C1 segment of cervical spinal cord (tissue), 14 donors: ENCODE measurements at regions not wholly inside any gene's neighbourhood (a gene's known extent, or its start where the extent isn't known, plus 50 kb on each side); places are given as distances from the start of the nearest gene placed in this dataset.
"Not testable (repeated sequence)": the region's sequence is repeated elsewhere in the genome, so short reads cannot be mapped to it uniquely, and the experiment has no call there.

Experiments used
- DNase-seq, 14 donors: peaks; one replicate each; lab custom pipeline; 2025; lab: John Stamatoyannopoulos, UW

DNA sequence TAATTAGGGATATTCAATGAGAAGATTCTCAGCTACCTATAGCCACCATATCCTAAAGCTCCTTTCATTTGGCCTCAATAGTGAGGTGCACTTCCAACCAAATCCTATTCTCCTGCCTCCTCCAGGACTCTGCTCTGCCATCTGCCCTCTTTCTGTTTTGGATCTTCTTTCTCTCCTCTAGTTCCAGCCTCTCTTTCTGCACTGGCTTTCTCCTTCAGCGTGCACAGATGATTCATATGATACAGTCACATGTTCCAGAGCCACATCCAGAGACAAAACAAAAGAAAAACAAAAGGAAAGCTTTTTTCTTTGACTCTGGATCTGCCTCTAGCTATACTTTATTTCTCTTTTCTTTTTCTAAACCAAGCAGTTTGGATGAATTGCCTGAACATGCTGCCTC, 531.9 kb upstream of the MAN1A1 start:
- DNase-seq = peak in 1 of 14 donors; percentile 5

DNA sequence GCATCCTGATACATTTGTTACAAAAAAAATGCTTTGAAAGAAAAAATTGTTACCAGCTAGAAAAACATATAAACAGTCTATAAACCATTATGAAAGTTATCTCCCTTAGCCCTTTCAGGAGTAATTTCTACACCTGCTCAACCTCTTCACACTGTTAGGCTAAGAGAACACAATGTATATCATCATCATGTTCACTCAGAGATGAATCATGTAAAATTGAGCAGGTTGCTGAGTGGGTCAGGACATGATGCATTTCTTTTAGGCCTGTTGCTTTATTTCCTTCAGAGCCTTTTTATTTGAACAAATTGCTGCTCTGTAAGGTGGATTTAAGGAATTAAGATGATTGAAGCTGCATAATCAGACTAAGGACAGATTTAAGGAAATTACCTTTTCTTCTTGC, 531.3 kb upstream of the MAN1A1 start:
- DNase-seq = no peak

DNA sequence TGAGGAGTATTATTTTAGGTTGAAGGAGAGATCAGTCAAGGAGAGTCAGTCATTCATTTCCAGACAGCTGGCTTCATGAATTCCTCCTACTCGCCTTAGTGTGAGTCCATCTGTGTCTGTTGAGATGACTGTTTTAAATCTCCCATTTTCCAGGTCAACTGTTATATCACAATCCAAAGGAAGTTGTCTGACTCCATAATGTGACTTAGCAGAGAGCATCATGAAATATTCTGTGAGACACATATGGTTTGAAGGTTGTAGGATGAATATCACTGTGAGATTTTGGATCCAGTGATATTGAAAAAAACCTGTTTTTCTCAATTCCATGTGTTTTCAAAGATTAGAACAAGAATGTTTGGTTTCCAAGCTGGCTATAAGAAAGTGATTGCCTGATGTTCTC, 530.2 kb upstream of the MAN1A1 start:
- DNase-seq = no peak

DNA sequence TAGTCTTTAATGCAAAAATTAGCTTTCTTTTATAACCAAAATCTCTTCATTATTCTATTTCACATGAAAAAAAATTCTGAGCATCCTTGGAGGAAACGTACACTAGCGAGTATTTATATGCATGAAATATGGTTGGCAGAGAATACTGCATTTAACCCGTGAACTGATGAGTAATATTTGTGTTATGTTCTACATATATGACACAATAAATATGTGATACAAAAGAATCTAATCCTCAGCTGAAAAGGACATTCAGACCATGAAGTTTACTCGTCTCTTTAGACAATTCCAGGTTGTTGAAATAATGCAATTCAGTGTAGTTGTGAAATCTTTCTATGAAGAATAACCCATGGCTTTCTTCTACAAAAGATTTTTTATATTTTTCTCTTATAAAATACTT, 524.8 kb upstream of the MAN1A1 start:
- no peak for DNase-seq

DNA sequence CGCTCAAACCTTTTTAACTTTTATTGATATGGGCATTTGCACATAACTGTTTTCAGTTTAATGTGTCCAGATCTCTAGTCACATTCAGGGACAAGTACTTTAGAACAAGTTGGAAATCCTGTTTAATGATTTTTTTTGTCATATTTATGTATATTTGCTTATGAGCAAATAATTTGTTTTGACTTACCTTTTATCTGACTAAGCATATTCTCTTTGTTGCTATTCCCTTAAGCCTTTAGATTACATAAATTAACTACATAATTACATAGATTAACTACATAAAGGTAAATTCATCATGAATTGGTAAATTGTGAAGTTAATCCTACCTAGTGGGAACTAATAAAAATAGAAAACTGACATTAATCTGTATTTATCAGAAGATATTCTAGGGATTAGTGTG, 523.5 kb upstream of the MAN1A1 start:
- DNase-seq = no peak

DNA sequence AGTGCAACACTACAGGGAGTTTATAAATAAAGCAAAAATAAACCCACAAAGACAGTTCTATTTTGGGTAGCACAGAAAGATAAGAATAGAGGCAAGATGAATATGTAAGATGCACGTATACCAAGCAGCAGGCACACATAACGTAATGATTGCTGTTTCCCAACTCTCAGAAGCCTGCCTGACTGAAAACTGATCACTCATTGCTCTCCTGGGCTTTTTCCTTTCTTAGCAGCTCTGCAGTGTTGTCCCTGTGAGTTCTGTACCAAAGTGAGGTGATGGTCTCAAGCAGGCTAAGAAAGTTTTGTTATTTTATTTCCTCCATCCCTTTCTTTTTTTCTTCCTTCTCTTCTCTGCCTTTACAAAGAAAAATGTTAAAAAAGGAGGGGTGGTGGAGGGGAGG, 522.0 kb upstream of the MAN1A1 start:
- DNase-seq = no peak

DNA sequence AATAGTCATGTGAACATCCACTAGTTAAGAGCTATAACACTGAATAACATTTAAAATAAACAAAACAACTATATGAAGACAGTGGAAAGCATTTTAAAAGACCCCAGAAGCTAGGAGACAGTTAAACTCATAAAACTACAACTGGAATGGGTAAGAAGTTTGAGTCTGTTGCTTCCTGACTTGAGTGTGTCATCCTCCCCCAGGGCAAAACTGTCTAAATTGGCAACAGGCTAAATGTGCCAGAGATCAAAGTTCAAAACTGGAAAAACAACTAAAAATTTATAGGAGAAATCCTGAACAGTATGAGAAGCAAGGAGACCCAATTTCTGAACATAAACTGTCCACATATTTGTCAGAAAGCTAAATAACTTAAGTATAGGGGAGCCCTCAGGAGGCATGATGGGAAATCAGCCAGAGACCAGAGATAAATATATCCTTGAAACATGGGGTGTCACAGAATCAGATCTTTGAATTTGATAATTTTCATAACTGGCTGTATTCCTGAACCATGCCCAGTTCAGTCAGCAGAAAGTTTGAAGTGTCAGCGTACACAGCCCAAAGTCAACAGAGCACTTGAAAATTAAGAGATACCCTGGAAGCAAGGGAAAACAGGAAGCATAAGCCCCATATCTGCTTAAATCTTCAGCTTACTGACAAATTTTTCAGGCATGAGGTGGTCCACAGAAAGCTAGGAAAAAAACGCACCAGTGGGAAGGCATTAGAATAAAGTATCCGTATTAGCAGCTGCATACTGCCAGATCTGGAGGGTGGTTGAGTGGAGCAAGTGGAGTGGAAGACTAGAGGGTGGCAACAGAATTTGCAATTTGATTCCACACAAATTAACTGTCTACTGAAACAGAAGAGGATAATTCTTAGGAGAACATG, 516.1 kb upstream of the MAN1A1 start:
- DNase-seq = no peak

DNA sequence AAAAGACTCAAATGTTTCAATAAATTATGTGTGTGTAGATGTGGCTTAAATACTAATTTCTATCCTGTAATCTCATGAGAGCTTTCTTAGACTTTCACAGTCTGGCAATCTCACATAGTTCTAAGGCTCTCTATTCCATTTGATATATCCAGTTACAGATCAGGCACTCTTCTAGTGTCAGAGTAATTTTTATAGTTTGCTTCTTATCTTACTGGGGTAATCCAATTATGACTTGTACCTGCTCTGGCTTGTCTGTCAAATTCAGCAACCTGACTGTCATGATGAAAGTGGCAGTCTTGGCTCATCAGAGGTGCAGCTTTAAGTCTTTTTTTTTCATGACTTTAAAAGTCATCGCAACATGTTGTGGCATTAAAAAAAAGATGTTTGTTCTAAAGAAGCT, 513.2 kb upstream of the MAN1A1 start:
- DNase-seq = no peak

DNA sequence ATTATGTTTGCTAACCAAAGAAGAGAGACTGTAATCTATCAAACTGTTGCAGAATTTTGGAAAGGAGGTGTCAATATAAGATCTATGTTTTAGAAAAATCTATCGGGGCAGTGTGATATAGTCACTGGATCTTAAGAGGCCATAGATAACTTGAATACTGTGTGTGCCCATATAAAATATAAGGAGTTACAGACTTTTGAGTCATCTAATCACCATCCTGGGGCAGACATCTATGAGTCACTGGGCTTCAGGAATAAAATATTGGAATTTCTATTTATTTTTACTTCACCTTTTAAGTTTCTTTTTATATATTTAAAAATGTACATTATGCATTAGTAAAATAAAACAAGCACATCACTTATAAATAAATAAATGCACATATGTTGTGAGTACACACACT, 509.3 kb upstream of the MAN1A1 start:
- no peak for DNase-seq

DNA sequence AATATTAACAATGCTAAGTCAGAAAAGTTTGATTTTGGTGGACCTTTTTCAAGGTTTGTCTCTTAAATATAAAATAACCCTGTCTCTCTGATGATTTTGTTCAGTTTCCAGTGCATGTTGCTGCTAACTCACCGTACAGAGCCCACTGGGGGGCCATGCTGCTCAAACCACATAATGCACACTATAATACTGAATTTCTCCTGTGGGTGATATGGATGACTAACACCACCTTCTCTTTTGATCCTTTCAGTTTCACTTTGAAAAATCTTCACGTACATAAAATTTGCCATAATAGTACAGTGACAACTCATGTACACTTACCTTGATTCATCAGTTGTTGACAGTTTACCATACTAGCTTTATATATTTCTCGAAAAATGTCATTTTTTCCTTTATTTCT, 506.6 kb upstream of the MAN1A1 start:
- no peak for DNase-seq

DNA sequence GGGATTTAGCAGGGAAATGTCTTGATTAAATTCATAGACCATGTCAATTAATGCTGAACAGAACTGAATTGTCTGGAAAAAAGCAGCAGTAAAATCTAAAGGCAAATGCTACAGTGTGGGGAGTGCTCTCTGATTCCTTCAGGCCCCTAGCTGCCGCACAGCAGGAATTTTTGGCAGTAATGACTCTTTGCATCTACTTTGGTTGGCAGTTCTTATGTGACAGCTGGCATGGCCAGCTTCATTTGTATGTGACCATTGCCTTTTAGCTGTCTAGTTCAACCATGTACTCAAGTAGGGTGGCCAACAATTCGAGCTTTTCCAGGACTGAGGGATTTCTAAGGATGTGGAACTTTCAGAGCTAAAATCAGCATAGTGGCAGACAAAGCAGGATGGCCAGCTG, 499.1 kb upstream of the MAN1A1 start:
- peak in 3 of 14 donors; percentile 1 to 88 (median 4) for DNase-seq

DNA sequence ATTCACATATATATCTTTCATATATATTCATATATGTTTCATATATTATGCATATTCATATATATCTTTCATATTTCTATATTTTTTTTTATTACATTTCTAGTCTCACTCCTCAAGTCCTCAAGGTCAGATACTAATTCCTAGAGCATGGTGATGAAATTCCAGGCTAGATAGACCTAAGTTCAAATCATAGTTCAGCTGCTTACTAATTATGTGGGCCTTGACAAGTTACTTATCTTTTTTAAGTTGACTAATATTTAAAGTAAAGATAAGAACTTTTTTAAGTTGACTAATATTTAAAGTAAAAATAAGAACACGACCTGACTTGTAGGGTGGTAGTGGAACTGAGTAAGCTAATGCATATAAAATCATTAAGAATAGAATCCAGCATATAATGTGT, 495.6 kb upstream of the MAN1A1 start:
- DNase-seq = no peak

DNA sequence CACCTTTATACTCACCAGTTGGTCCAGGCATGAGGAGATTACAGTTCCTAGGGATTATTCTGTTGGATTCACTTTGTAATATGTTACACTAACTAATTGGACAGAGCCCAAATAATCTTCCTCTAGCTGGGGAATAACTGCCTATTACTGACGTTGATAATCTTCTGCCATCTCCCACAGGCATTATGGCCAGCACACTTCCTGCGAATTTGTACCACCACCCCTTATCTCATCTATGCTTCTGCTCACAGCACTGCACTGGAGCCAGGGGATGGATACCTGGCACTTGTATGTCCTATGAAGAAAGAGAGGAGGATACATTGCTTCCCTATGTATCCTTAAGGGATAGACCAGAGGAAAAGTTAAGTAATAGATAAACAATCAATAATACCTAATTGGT, 494.8 kb upstream of the MAN1A1 start:
- no peak for DNase-seq

DNA sequence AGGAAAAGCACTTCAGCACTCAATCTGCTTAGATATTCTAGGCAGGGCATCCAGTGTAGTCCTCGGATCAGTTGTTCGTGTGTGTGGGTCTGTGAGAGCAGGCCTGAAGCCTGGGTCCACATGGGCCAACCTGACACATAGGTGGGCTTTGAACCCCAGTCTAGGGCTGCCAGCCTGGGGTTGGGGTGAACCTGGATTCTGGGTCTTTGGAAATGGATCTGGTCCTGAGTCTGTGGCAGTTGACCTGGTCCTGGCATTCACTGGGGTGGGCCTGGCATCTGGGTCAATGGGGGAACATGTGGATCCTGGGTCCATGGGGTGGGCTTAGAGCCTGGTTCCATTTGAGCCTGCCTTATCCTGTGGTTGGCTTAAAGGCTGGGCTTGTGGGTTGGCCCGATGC, 492.6 kb upstream of the MAN1A1 start:
- DNase-seq = no peak

DNA sequence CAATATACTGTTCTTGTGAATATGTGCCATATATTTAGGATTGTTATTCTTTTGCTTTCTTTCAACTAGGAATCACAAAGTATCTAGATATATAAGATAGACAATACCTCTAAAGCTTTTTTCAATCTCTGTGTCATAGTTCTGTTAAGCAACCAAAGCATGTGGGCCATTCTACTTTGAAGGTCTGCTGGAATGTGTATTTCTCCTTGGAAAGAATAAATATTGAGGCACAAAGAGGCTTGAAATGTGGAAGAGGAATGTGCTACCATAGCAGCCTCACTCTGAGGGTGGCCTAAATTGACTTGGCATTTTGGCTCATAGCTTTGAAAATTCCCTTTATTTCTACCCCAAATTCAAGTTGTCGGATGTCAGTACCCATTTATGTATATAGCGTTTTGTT, 488.5 kb upstream of the MAN1A1 start:
- no peak for DNase-seq

DNA sequence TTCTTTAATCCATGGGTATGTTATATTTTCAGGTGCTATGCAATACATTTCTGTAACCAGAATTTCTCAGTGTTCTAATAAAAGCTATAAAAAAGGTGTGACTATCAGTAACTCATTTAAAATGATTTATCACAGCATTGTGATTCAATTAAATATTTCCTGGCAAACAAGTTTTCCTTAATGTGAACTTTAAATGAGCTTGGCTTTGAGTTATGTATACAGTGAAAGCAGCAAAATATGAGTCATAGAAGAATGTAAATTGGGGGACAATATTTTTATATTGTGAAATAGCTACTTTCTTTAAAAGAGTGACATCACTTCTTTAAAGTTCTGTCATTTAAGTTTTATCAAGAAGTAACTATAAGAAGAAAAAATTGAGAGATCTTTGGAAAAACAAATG, 484.9 kb upstream of the MAN1A1 start:
- DNase-seq = no peak

DNA sequence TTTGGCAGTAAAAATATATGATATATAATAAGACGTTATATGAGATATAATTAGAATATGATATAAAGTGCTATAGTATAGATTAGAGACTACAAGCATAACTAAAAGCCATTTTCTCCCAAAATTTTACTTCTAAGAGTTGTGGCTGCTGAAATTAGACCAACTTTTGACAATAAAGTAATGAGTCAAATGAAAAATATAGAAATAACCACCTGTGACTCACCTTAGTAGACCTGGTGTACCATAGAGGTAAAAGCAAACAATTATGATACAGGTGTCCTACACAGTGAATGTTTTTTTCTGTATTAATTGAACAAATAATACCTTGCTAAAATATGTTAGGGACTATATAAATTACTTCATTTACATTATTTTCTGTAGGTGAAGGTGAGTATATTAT, 482.9 kb upstream of the MAN1A1 start:
- DNase-seq = no peak

DNA sequence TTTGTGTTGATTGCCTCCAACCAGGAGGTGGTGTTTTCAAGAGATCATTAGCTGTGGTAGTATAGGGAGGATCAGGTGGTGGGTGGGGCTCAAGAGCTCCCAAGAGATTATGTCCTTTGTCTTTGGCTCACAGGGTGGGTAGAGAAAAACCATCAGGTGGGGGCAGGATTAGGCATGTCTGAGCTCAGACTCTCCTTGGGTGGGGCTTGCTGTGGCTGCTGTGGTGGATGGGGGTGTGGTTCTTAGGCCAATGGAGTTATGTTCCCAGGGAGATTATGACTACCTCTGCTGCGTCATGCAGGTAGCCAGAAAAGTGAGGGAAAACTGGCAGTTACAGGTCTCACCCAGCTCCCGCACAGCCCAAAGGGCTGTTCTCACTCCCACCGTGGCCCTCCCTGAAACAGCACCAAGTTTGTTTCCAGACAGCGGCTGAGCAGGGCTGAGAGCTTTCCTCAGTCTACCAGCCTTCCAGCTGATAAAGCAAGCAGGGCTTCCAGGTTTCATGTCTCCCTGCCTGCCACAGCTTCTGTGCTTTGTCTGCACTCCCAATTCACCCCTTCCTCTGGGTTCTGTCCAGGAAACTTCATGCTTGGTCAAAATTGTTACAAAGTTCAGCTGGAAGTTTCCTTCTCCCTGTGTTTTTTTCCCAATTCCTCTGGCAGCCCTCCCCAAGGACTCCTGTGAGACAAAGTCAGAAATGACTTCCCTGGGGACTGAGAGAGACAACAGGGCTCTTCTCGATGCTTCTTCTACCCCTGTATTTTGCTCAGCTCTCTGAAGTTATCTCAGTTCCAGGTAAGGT, 481.1 kb upstream of the MAN1A1 start:
- no peak for DNase-seq

DNA sequence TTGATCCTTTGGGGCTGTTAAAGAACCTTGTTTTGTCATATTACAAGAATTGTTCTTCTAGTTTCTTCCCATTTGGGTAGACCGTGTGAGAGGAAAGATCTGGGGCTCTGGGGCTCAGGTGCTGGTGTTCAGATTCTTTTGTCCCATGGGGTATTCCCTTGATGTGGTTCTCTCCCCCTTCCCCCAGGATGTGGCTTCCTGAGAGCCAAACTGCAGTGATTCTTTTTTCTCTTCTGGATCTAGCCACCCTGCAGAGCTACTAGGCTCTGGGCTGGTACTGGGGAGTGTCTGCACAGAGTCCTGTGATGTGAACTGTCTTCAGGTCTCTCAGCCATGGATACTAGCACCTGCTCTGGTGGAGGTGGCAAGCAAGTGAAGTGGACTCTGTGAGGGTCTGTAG, 480.5 kb upstream of the MAN1A1 start:
- DNase-seq = no peak

DNA sequence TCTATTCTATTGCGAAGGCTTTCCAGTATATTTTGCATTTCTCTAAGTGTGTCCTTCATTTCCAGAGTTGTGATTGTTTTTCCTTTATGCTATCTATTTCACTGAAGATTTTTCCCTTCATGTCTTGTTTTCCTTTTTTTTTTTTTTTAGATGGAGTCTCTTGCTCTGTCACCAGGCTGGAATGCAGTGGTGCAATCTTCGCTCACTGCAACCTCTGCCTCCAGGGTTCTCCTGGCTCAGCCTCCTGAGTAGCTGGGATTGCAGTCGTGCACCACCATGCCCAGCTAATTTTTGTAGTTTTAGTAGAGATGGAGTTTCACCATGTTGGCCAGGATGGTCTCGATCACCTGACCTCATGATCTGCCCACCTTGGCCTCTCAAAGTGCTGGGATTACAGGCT, 479.9 kb upstream of the MAN1A1 start:
- DNase-seq = not testable (repeated sequence)

DNA sequence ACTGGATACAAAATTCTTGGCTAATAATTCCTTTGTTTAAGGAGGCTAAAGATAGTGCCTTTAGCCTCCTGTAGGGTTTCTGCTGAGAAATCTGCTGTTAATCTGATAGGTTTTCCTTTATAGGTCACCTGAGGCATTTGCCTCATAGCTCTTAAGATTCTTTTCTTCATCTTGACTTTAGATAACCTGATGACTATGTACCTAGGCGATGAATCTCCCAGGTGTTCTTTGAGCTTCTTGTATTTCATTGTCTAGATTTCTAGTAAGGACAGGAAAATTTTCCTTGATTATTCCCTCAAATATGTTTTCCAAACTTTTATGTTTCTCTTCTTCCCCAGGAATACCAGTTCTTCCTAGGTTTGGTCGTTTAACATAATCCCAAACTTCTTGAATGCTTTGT, 479.4 kb upstream of the MAN1A1 start:
- DNase-seq = no peak

DNA sequence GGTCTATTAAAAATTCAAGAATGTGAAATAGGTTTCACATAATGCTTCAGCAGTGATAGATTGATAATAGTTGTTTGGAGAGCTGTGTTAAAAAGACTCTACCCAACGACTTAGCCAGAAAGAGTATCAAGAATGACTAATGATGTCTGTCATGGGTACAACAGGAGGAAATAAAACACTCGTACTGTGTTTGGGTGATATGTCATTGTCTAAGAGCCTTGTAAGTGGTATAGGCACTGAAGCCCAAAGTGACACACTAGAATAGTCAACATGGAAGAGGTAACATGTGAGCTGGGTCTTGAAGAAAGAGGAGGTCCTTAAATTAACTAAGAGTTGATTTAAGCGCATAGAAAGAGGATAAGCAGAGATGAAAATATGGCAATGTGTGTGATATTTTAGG, 471.8 kb upstream of the MAN1A1 start:
- DNase-seq = no peak

DNA sequence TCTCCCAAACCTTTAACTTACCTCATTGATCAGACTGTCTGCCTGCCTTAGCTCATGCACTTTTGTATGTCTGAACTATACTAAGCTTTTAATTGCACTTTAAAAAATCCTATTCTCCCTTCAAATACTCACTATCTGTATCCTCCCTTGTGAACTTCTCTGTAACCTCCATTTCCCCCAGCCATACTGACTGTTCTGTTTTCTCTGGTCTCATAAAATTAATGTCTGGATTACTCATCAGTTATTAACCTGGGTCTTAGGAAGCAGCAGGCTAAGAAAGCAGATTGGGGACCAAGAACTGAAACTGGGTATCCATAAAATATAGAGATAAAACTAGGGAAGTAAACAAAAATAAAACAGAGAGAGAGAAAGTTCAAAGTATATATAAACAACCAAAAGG, 469.3 kb upstream of the MAN1A1 start:
- DNase-seq = no peak
